Tibial artery (tissue), 4 donors: ENCODE measurements at regions not wholly inside any gene's neighbourhood (a gene's known extent, or its start where the extent isn't known, plus 50 kb on each side); places are given as distances from the start of the nearest gene placed in this dataset.
"Not testable (repeated sequence)": the region's sequence is repeated elsewhere in the genome, so short reads cannot be mapped to it uniquely, and the experiment has no call there.

Experiments used
- DNase-seq, 2 donors: peaks; one replicate each; pipeline ENCODE4 v3.0.0-alpha.2; 2019
- H3K27ac ChIP-seq, 2 donors: fragments of 200-600 bp; sonication (generic) in 1 of 2; 1 replicate in 1 of 2; 2 replicates in 1 of 2; pipeline ENCODE4 v1.5.1; 2018 to 2019; ENCODE audit warnings: mild to moderate bottlenecking in 1 of 2
- H3K27me3 ChIP-seq, 2 donors: fragments of 200-600 bp; sonication (generic) in 1 of 2; one replicate each; pipeline versions ENCODE4 v1.5.1 to v1.6.0; 2016 to 2019
- H3K36me3 ChIP-seq, 3 donors: fragments of 200-600 bp; sonication (generic) in 2 of 3; one replicate each; pipeline ENCODE4 v1.5.1; 2016 to 2019; ENCODE audit warnings: mild to moderate bottlenecking in 2 of 3
- H3K4me1 ChIP-seq, 4 donors: fragments of 200-600 bp; sonication (generic) in 2 of 4; 1 replicate in 3 of 4; 2 replicates in 1 of 4; pipeline ENCODE4 v1.5.1; 2016 to 2019
- H3K4me3 ChIP-seq, 2 donors: fragments of 200-600 bp; sonication (generic) in 1 of 2; 1 replicate in 1 of 2; 2 replicates in 1 of 2; pipeline ENCODE4 v1.5.1; 2018 to 2019; ENCODE audit warnings: mild to moderate bottlenecking in 2 of 2
- H3K9me3 ChIP-seq, 3 donors: fragments of 200-600 bp; sonication (generic) in 1 of 3; one replicate each; pipeline ENCODE4 v1.5.1; 2016 to 2019
- intact Hi-C: fragments of 100-400 bp; cut with DNase I; formaldehyde crosslinking; loops from one replicate; pipeline ENCODE4 v1.15.0; 2023; ENCODE audit warnings: low total_unique reads
- TF ChIP-seq, protein P1 (sequence below), 2 experiments: fragments of 200-600 bp in 1 of 2; fragments of 450-650 bp in 1 of 2; IDR thresholded peaks; one replicate each; pipeline ENCODE4 v1.5.1; 2017 to 2019; ENCODE audit warnings: antibody characterized with exemption in 2 of 2, mild to moderate bottlenecking in 1 of 2, moderate library complexity in 1 of 2

DNA sequence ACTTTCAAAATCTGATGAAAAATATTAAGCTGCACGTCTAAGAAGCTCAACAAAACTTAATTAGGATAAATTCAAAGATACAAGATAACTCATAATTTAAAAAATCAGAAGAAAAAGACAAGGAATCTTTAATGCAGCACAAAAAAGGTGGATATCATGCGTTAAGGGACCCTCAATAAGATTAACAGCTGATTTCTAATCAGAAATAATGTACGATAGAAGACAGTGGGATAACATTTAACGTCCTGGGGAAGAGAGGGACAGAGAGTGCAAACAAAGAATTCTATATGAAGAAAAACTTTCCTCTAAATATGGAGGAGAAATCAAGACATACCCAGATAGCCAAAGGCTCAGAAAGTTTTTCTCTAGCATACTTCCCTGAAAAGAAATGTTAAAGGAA, 519.5 kb downstream of the PYDC2 start:
- H3K4me3 ChIP-seq, result no peak overlapping the region
- no peaks in the 10 kb centered on the region for H3K4me1 ChIP-seq
- H3K36me3 ChIP-seq, result no peaks in the 10 kb centered on the region
- H3K27ac ChIP-seq, result no peak overlapping the region
- no peaks in the 10 kb centered on the region for H3K9me3 ChIP-seq
- DNase-seq, result no peak
- intact Hi-C loops, result no loop called here
- TF ChIP-seq, protein P1, sequence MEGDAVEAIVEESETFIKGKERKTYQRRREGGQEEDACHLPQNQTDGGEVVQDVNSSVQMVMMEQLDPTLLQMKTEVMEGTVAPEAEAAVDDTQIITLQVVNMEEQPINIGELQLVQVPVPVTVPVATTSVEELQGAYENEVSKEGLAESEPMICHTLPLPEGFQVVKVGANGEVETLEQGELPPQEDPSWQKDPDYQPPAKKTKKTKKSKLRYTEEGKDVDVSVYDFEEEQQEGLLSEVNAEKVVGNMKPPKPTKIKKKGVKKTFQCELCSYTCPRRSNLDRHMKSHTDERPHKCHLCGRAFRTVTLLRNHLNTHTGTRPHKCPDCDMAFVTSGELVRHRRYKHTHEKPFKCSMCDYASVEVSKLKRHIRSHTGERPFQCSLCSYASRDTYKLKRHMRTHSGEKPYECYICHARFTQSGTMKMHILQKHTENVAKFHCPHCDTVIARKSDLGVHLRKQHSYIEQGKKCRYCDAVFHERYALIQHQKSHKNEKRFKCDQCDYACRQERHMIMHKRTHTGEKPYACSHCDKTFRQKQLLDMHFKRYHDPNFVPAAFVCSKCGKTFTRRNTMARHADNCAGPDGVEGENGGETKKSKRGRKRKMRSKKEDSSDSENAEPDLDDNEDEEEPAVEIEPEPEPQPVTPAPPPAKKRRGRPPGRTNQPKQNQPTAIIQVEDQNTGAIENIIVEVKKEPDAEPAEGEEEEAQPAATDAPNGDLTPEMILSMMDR (IDR thresholded peaks at IDR 0.05), result no peak
- no peaks in the 10 kb centered on the region for H3K27me3 ChIP-seq

DNA sequence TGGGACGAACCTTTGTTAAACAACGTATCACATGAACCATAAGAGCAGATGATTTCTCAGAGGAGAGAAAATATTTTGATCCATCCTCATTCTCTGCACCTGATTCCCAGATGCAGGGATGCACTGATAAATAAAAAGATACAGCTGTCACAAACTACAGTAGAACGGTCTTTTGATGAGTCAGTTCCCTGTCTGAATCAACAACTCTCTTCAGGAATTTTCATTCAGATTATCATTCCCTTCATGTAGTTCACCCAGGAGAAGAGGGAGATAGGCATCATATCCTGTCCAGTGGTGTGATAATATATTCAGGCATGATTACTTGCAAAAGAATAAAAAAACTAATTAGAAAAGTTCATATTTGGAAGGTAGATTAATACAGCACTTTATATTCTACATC, 521.5 kb downstream of the PYDC2 start:
- no peak for DNase-seq
- intact Hi-C loops, result no loop called here
- TF ChIP-seq, protein P1 (IDR thresholded peaks at IDR 0.05), result no peak

DNA sequence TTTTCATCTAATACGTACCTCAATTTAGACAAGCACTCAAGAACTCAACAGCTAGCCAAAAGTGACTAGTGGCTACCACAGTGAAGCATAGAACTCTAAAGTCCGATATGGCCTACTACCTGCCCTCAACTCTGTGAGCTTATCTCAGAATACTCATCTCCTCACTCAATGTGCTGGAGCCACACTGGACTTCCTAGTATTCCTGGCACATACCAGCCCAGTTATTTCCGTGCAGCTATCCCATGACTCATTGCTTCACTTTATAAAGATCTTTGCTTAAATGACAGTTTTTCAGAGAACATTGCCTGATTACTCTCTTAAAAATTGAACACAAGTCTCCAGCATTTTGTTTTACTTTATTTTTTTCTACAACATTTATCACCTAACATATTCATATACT, 524.7 kb downstream of the PYDC2 start:
- Histone ChIP-seq H3K4me1 (no peaks in the 10 kb centered on the region), H3K27me3 (no peaks in the 10 kb centered on the region), H3K9me3 (no peaks in the 10 kb centered on the region), H3K4me3 (no peak overlapping the region), H3K36me3 (no peaks in the 10 kb centered on the region), H3K27ac (no peak overlapping the region)
- TF ChIP-seq, protein P1 (IDR thresholded peaks at IDR 0.05), result no peak
- DNase-seq, result no peak
- intact Hi-C loops, result no loop called here

More for the DNA sequence above, 521.5 kb downstream of the PYDC2 start:
- Histone ChIP-seq H3K27ac (no peak overlapping the region), H3K4me3 (no peak overlapping the region), H3K9me3 (no peaks in the 10 kb centered on the region), H3K27me3 (no peaks in the 10 kb centered on the region), H3K36me3 (no peaks in the 10 kb centered on the region), H3K4me1 (no peaks in the 10 kb centered on the region)

DNA sequence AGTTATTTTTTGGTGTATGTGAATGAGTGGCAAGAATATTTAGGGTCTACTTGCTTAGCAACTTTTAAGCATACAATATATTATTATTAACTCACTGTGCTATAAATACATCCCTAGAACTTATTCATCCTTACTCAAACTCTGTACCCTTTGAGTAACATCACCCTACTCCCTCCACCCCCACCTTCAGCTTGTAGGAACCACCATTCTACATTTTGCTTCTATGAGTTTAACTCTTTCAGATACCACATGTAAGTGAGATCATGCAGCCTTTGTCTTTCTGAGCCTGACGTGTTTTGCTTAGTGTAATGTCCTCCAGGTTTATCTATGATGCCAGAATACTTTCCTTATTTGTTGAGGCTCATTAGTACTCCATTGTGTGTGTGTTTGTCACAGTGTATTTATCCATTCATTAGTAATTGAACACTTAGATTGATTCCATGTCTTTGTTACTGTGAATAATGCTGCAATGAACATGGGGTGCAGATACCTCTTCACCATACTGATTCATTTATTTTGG, 526.9 kb downstream of the PYDC2 start:
- H3K27ac ChIP-seq, result no peak overlapping the region
- no peaks in the 10 kb centered on the region for H3K4me1 ChIP-seq
- intact Hi-C loops, result no loop called here
- no peak for DNase-seq
- H3K4me3 ChIP-seq, result no peak overlapping the region
- no peaks in the 10 kb centered on the region for H3K36me3 ChIP-seq
- H3K9me3 ChIP-seq, result no peaks in the 10 kb centered on the region
- no peaks in the 10 kb centered on the region for H3K27me3 ChIP-seq
- TF ChIP-seq, protein P1 (IDR thresholded peaks at IDR 0.05), result no peak

DNA sequence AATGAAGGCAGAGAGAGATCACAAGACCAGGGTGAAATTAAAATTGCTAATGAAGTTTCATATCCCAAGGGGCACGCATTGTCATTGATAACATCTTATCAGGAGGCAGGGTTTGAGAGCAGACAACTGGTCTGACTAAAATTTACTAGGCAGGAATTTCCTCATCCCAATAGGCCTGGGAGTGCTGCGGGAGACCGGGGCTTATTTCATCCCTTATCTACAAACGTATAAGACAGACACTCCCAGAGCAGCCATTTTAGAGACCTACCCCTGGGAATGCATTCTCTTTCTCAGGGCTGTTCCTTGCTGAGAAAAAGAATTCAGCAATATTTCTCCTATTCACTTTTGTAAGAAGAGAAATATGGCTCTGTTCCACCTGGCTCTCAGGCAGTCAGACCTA, 533.0 kb downstream of the PYDC2 start:
- H3K36me3 ChIP-seq, intact Hi-C loops, H3K27ac ChIP-seq, H3K4me3 ChIP-seq, H3K27me3 ChIP-seq, DNase-seq, H3K9me3 ChIP-seq, H3K4me1 ChIP-seq: not testable (repeated sequence)

DNA sequence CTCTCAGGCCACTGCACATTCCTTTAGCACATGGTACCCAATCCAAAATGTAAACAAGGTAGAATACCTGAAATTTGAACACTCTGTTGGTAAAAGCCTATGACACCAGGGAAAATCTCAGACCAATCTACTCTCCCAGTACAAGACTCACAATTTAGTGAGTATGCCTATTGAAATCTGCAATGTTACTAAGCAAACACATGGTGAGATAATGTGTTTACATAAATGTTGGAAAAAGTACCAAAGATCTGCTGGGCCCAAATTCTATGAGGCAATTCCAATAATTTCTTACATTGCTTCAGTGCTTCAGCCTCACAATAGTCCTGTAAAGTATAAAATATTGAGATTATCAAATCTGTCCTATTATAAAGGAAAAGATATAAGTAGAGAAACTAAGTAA, 536.1 kb downstream of the PYDC2 start:
- H3K4me1 ChIP-seq, result no peaks in the 10 kb centered on the region

More for the DNA sequence above, 536.1 kb downstream of the PYDC2 start:
- H3K4me3 ChIP-seq, result no peak overlapping the region
- DNase-seq, result no peak
- TF ChIP-seq, protein P1 (IDR thresholded peaks at IDR 0.05), result no peak
- no peaks in the 10 kb centered on the region for H3K36me3 ChIP-seq
- no peak overlapping the region for H3K27ac ChIP-seq
- no peaks in the 10 kb centered on the region for H3K27me3 ChIP-seq
- intact Hi-C loops, result no loop called here
- H3K9me3 ChIP-seq, result no peaks in the 10 kb centered on the region
